NB4 (cell line): ENCODE measurements at regions not wholly inside any gene's neighbourhood (a gene's known extent, or its start where the extent isn't known, plus 50 kb on each side); places are given as distances from the start of the nearest gene placed in this dataset.

ENCODE experiments used
- DNase-seq: peaks from one replicate; pipeline ENCODE4 v3.0.0; 2010; ENCODE audit warnings: low read depth
- H3K4me3 ChIP-seq: one replicate; pipeline ENCODE4 v1.5.1; 2011; ENCODE audit warnings: mild to moderate bottlenecking, low read depth, low read length, moderate library complexity
- MAX ChIP-seq: IDR thresholded peaks from 2 replicates; pipeline ENCODE4 v1.6.1; 2011; ENCODE audit warnings: low read depth, low read length
- MYC ChIP-seq: IDR thresholded peaks from 2 replicates; pipeline ENCODE4 v1.6.1; 2011; ENCODE audit warnings: low read depth, low read length
- POLR2A ChIP-seq: IDR thresholded peaks from 2 replicates; pipeline ENCODE4 v1.6.1; 2011; ENCODE audit warnings: mild to moderate bottlenecking; ENCODE audit not compliant: insufficient read length; ENCODE audit errors: extremely low read depth
- TF ChIP-seq, protein P1 (sequence below): IDR thresholded peaks from one replicate; pipeline ENCODE4 v1.5.1; 2012; ENCODE audit warnings: low read depth, low read length

DNA sequence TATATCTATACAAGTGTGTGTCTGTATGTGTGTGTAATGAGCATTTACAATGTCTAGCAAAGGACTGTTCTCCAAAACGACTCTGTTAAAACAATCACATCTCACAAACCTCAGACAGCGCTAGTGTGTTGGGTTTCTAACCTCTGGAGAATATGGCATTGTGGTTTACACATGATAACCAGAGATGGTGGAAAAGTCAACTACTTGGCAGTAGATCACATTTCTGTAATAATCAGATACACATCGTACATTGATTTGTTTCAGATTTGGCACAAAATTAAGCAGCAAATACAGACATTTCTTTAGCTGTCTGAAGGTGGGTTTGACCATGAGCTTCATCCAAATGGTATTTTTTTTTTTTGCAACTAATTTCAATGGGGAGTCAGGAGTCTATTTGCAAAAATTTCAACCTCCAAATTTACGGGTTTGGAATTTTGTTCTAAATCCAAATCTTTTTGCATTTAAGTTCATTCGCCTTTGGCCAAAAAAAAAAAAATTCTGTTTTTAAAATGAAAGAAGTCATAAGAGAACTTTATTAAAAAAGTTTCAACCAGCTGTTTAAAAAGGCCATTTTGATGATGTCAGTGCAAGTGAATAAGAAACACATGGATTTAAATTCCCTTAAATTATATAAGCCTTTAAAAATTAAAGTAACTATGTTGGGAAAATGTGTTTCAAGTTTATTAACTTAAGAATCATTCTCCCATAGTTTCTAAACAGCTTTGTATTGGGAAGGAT is 127.8 kb downstream of the TMEM26 start:
- DNase-seq: no peak
- TF ChIP-seq POLR2A: no peak
- no peak for TF ChIP-seq MYC
- no peak for TF ChIP-seq MAX
- TF ChIP-seq, protein P1, sequence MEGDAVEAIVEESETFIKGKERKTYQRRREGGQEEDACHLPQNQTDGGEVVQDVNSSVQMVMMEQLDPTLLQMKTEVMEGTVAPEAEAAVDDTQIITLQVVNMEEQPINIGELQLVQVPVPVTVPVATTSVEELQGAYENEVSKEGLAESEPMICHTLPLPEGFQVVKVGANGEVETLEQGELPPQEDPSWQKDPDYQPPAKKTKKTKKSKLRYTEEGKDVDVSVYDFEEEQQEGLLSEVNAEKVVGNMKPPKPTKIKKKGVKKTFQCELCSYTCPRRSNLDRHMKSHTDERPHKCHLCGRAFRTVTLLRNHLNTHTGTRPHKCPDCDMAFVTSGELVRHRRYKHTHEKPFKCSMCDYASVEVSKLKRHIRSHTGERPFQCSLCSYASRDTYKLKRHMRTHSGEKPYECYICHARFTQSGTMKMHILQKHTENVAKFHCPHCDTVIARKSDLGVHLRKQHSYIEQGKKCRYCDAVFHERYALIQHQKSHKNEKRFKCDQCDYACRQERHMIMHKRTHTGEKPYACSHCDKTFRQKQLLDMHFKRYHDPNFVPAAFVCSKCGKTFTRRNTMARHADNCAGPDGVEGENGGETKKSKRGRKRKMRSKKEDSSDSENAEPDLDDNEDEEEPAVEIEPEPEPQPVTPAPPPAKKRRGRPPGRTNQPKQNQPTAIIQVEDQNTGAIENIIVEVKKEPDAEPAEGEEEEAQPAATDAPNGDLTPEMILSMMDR: no peak

GRCh38 chr10:61323726-61324125 is 129.5 kb downstream of the TMEM26 start:
- no peak for DNase-seq
- TF ChIP-seq MYC: no peak
- TF ChIP-seq MAX: no peak
- TF ChIP-seq, protein P1: no peak
- no peak for TF ChIP-seq POLR2A
- H3K4me3 ChIP-seq: no peak overlapping the region

More for the DNA sequence above, 127.8 kb downstream of the TMEM26 start:
- H3K4me3 ChIP-seq: no peak overlapping the region

GRCh38 chr10:61321041-61321857 is 131.9 kb downstream of the TMEM26 start:
- no peak for DNase-seq

GRCh38 chr10:61320257-61320587 is 133.0 kb downstream of the TMEM26 start:
- DNase-seq: no peak
- no peak overlapping the region for H3K4me3 ChIP-seq
- TF ChIP-seq MYC: no peak
- no peak for TF ChIP-seq MAX
- TF ChIP-seq, protein P1: no peak
- TF ChIP-seq POLR2A: no peak

More at GRCh38 chr10:61321041-61321857, 131.9 kb downstream of the TMEM26 start:
- H3K4me3 ChIP-seq: no peak overlapping the region
- no peak for TF ChIP-seq MYC
- TF ChIP-seq POLR2A: no peak
- TF ChIP-seq, protein P1: no peak
- no peak for TF ChIP-seq MAX

DNA sequence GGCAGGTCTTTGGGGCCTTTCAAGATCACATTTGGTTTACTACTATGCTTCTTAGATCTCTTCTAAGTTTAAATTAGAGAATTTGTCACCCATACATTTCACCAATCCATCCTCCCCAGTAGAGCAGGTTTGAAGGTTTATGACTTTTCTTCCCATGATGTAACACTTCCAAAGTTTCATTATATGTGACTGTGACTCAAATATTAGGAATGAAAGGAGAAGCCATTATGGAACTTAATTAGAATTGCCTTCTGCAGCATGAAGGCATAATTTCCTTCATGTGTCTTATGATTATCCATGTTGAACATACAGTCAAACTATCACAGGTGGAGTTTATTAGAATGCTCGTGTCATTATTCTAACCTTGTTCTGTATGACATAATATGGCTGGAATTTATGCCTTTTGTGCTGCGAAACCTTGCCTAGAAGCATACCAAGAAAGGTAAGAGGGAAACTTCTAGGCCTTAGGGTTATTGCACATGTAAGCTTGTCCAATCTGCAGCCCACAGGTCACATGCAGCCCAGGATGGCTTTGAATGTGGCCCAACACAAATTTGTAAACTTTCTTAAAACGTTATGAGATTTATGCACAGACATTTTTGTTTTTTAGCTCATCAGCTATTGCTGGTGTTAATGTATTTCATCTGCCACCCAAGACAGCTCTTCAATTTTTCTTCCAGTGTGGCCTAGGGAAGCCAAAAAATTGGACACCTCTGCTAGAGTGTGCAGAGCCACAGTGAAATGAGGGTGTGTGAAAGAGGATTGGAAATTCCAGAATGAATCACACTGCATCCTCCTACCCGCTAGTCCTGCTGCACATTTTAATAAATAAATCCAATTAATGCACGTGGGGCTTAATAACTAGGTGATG is 133.6 kb downstream of the TMEM26 start:
- no peak overlapping the region for H3K4me3 ChIP-seq
- no peak for TF ChIP-seq MYC
- no peak for TF ChIP-seq POLR2A
- no peak for DNase-seq

DNA sequence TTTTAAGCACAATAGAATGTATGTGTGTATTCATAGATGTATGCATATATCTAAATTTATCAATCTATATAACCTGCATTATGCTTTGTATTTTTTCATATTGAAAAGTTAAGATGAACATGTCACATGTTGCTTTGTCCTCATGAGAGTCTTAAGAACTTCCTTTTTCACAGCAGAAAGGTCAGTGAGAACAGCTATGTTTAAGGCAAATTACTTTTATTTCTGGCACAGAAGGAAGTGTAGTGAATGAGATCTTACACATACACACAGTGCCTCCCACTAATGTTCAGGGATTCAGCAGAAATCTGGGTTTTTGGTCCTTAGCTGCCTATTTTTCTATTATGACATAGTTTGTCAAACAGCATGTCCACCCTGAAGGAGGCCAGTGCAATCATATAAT is 134.8 kb downstream of the TMEM26 start:
- TF ChIP-seq MYC (no peak), MAX (no peak), POLR2A (no peak)
- TF ChIP-seq, protein P1: no peak
- DNase-seq: no peak
- no peak overlapping the region for H3K4me3 ChIP-seq
